ENCODE measurements at regions not wholly inside any gene's neighbourhood (a gene's known extent, or its start where the extent isn't known, plus 50 kb on each side); places are given as distances from the start of the nearest gene placed in this dataset.

DNA sequence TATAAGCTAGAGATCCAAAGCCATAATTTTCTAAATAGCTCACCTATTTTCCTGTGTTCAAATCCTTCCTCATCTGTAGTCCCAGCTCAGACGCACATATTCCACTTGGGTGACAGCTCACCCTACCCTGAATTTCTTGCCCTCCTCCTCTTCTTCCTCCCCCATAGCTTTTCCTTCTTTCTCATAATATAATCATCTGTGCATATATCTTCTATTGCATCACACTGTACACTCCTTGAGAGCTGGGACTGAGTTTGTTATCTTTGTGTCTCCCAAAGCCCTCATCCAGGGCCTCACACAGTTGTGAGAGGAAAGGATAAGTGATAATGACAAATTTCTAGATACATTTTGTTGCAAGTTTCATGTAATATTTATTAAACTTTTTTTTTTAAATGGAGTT, 55.9 kb upstream of the RTN4 start:
- TF ChIP-seq, protein P1, sequence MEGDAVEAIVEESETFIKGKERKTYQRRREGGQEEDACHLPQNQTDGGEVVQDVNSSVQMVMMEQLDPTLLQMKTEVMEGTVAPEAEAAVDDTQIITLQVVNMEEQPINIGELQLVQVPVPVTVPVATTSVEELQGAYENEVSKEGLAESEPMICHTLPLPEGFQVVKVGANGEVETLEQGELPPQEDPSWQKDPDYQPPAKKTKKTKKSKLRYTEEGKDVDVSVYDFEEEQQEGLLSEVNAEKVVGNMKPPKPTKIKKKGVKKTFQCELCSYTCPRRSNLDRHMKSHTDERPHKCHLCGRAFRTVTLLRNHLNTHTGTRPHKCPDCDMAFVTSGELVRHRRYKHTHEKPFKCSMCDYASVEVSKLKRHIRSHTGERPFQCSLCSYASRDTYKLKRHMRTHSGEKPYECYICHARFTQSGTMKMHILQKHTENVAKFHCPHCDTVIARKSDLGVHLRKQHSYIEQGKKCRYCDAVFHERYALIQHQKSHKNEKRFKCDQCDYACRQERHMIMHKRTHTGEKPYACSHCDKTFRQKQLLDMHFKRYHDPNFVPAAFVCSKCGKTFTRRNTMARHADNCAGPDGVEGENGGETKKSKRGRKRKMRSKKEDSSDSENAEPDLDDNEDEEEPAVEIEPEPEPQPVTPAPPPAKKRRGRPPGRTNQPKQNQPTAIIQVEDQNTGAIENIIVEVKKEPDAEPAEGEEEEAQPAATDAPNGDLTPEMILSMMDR (IDR thresholded peaks at IDR 0.05): no peak
- DNase-seq (ENCODE audit: low spot score in 2 of 2): no peak
- intact Hi-C loops (cut with DNase I; ENCODE audit: low total_unique reads): no loop called here
- H3K4me3 ChIP-seq (ENCODE audit: low read depth, poor library complexity, severe bottlenecking): no peak overlapping the region
- WGBS, 2 donors: 93% methylated on average over 1 of the region's 1 CpG

DNA sequence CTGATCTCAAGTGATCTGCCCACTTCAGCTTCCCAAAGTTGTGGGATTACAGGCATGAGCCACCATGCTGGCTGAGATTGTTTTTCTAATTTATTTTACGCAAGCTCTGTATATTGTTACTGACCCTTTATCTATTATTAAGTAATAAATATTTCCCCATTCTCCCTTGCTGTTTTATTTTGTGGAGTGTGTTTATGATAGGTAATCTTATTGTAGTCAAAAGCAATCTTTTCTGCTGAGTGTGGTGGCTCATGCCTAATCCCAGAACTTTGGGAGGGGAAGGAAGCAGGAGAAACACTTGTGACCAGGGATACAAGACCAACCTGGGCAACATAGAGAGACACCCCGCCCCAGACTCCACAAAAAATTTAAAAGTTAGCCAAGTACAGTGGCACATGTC, 55.2 kb upstream of the RTN4 start:
- 87 to 91% methylated on average over 2 of the region's 2 CpGs for WGBS, 2 donors
- no peak overlapping the region for H3K4me3 ChIP-seq (ENCODE audit: low read depth, poor library complexity, severe bottlenecking)
- no peak for DNase-seq (ENCODE audit: low spot score in 2 of 2)
- TF ChIP-seq, protein P1 (IDR thresholded peaks at IDR 0.05): no peak
- TF ChIP-seq POLR2A (IDR thresholded peaks at IDR 0.05): no peak
- intact Hi-C loops (cut with DNase I; ENCODE audit: low total_unique reads): no loop called here

DNA sequence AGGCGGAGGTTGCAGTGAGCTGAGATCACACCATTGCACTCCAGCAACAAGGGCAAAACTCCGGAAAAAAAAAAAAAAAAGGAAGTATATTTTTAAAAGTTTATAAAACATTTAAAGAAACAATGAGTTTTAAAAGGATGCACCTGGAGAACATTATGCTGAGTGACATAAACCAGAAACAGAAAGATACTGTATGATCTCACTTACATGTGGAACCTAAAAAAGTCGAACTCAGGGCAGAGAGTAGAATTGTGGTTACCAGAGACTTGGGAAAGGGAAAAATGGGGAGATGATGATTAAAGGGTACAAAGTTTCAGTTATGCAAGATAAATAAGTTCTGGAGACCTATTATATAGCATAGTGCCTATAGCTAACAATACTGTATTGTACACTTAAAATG, 52.8 kb upstream of the RTN4 start:
- TF ChIP-seq, protein P1 (IDR thresholded peaks at IDR 0.05): no peak
- TF ChIP-seq POLR2A (IDR thresholded peaks at IDR 0.05): no peak
- WGBS, 2 donors: 56 to 62% methylated on average over 3 of the region's 3 CpGs
- no peak for DNase-seq (ENCODE audit: low spot score in 2 of 2)
- intact Hi-C loops (cut with DNase I; ENCODE audit: low total_unique reads): no loop called here
- no peak overlapping the region for H3K4me3 ChIP-seq (ENCODE audit: low read depth, poor library complexity, severe bottlenecking)

DNA sequence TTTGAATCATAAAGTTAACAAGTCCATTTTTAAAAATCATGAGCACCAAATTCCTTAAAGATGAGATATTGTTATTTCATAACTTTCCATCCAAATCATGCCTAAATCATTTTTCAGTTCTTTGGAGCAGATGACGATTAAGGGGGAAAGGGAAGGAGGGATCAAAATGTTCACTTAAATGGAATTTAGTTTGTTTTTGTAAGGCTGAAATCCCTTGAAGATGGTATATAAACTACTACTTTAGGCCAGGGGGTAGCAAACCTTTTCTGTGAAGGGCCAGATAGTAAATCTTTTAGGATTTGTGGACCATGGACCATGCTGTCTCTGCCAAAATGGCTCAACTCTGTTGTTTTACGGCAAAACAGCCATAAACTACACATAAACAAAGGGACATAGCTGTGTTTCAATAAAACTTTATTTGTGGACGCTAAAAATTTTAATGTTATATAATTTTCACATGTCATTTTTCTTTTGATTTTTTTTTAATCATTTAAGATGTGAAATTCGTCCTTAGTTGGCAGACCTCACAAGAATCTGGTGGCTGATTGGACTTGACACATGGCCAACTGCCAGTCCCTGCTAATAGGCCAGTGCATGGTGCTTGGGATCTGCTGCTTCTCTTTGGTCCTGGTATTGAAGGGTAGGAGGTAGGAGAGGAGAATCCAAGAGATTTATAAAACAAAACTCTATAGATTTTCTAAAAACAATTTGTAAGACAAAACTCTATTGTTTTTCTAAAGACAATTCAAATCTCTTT, 52.0 kb upstream of the RTN4 start:
- no peak overlapping the region for H3K4me3 ChIP-seq (ENCODE audit: low read depth, poor library complexity, severe bottlenecking)
- 64 to 71% methylated on average over 4 of the region's 4 CpGs for WGBS, 2 donors
- DNase-seq (ENCODE audit: low spot score in 2 of 2): no peak
- intact Hi-C loops (cut with DNase I; ENCODE audit: low total_unique reads): no loop called here
- TF ChIP-seq, protein P1 (IDR thresholded peaks at IDR 0.05): no peak
- no peak for TF ChIP-seq POLR2A (IDR thresholded peaks at IDR 0.05)

DNA sequence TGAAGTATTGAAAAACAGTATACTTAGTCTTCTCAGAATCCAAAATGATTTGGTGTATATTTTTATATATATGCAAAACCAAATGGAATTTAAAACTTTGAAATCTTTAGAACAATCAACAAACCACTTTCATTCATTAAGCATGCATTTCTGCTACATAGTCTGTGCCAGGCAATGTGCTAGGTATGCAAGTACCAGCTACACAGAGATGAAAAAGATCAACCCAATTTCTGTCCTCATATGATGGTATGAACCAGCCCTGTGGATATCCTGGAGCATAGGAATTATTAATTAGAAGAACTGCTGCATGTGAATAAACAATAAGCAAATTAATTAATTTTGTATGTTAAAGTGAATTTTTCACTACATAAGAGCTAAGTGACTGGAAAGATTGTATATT, 51.2 kb upstream of the RTN4 start:
- TF ChIP-seq POLR2A (IDR thresholded peaks at IDR 0.05): no peak
- TF ChIP-seq, protein P1 (IDR thresholded peaks at IDR 0.05): no peak
- DNase-seq (ENCODE audit: low spot score in 2 of 2): no peak
- no peak overlapping the region for H3K4me3 ChIP-seq (ENCODE audit: low read depth, poor library complexity, severe bottlenecking)
- intact Hi-C loops (cut with DNase I; ENCODE audit: low total_unique reads): no loop called here

Data from lower leg skin (tissue), 4 donors.